GM10266 (cell line): ENCODE measurements at regions not wholly inside any gene's neighbourhood (a gene's known extent, or its start where the extent isn't known, plus 50 kb on each side); places are given as distances from the start of the nearest gene placed in this dataset.

Experiments used
- DNase-seq: peaks from one replicate; pipeline ENCODE4 v3.0.0; 2012; ENCODE audit errors: extremely low spot score
- CTCF ChIP-seq: IDR thresholded peaks from 2 replicates; pipeline ENCODE4 v1.5.1; 2012; ENCODE audit warnings: mild to moderate bottlenecking, low read depth; ENCODE audit not compliant: control insufficient read depth, insufficient read depth; ENCODE audit errors: missing control alignments

- TF ChIP-seq CTCF = no peak
- no peak for DNase-seq
Observed at GRCh38 chrX:63434665-63435064, 83.5 kb upstream of the SPIN4 start.

DNA sequence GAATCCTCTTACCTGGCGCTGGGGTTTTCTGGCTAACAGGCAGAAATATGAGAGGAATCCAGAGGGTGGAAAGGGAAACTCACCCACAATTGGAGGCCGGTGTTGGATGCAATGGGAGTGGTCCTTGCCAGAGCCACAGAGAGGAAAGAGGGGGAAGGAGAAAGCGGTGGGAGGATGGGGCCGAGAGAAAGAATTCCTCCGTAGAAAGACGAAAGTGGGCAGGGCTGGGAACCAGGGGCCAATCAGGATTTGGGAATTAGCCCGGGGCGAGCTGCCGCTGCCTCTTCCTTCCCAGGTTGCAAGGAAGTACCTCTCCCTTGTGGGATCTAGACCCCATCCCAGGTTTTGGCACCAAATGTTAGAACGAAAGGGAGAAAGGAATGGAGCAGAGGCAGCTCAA is 83.1 kb upstream of the SPIN4 start:
- no peak for TF ChIP-seq CTCF
- no peak for DNase-seq

GRCh38 chrX:63430026-63430425 is 78.9 kb upstream of the SPIN4 start:
- no peak for DNase-seq
- no peak for TF ChIP-seq CTCF

GRCh38 chrX:63428348-63428747 is 77.2 kb upstream of the SPIN4 start:
- TF ChIP-seq CTCF = no peak
- no peak for DNase-seq

- no peak for TF ChIP-seq CTCF
- DNase-seq = no peak
Observed at GRCh38 chrX:63426519-63426918, 75.4 kb upstream of the SPIN4 start.

DNA sequence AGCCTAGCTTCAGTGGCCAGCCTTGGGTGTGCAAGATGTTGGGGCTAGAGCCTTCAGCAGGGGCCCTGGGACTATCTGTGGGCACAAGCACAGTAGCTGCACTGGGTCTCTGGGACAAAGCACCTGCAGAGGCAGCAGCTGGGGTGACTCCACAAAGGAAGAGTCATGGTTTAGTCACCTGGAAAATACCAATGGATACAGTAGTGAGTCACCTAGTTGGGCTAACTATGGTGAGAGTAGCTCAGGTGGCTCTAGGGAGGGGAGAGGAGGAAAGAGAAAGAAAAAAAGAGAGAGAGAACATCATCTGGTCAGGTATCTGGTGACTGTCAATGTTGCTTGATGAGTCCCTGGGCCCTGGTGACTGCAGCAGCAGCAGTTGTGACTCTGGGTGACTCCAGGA is 72.9 kb upstream of the SPIN4 start:
- DNase-seq = no peak
- TF ChIP-seq CTCF = no peak

DNA sequence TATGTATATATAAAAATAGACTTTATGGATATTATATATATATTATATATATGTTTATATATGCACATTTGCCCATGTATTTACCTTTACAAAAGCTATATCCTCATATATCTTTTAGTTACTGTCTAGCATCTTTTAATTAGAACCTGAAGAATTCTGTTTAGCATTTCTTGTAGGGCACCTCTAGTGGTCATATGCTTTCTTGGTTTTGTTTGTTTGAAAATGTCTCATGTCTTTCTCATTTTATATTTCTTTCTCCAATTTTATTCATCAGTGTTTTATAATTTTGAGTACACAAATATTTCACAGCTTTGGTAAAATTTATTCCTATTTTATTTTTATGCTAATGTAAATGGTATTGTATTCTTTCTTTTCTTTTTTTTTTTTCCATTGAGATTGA is 70.3 kb upstream of the SPIN4 start:
- TF ChIP-seq CTCF = no peak
- DNase-seq = no peak
